ENCODE measurements at regions not wholly inside any gene's neighbourhood (a gene's known extent, or its start where the extent isn't known, plus 50 kb on each side); places are given as distances from the start of the nearest gene placed in this dataset.

DNA sequence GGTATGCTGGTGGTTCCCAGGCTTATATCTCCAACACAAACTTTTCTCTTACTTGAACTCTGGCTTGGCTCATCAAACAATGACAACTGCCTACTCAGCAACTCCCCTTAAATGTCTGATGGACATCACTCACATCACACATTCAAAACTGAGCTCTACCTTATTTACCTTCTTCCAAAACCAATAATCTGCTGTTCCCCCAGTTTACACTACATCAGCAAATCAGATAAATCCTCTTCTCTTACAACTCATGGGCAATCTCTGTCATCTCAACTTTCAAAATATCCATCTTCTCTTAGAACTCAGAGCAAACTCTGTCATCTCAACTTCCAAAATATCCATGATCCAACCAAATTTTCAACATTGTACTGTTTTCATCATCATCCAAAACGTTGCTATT lies 2347.9 kb upstream of the ACO1 start:
- Histone ChIP-seq H3K18ac (ENCODE audit: low read depth, low read length) (no peak overlapping the region), H3K4me3 (ENCODE audit: insufficient read depth, low read depth, low read length) (no peak overlapping the region), H3K27ac (ENCODE audit: insufficient read depth, low read length) (no peak overlapping the region), H2AFZ (replicated peaks; ENCODE audit: low read length, poor library complexity) (no peak overlapping the region), H4K5ac (ENCODE audit: low read depth, low read length) (no peak overlapping the region), H3K56ac (ENCODE audit: extremely low read depth, insufficient read depth, low read length) (no peak overlapping the region), H2BK20ac (ENCODE audit: low read depth, low read length) (no peak overlapping the region), H3K23ac (ENCODE audit: low read depth, low read length) (no peak overlapping the region), H3K4ac (ENCODE audit: low read depth, low read length) (no peak overlapping the region), H3K9me3 (ENCODE audit: control insufficient read depth, insufficient read depth, low read length) (no peaks in the 10 kb centered on the region; the same call in 1 of the 2 replicates), H3K79me1 (ENCODE audit: low read depth in 1 of 2, low read length in 2 of 2) (no peaks in the 10 kb centered on the region), H3K27me3 (ENCODE audit: control insufficient read depth, insufficient read depth, low read length) (no peaks in the 10 kb centered on the region), H3K4me2 (ENCODE audit: low read depth, low read length) (no peak overlapping the region), H4K91ac (ENCODE audit: insufficient read depth, low read depth, low read length) (no peak overlapping the region), H2AK5ac (ENCODE audit: low read depth, low read length) (no peak overlapping the region), H2BK120ac (ENCODE audit: low read depth, low read length) (no peak overlapping the region), H3K9me1 (ENCODE audit: insufficient read depth, low read length) (no peaks in the 10 kb centered on the region), H2AK9ac (replicated peaks; ENCODE audit: low read depth, low read length, poor library complexity) (no peak overlapping the region), H4K8ac (ENCODE audit: low read depth in 2 of 2, low read length in 2 of 2) (no peak overlapping the region), H3K36me3 (ENCODE audit: control insufficient read depth, insufficient read depth, low read length) (no peaks in the 10 kb centered on the region), H3K14ac (replicated peaks; ENCODE audit: low read depth, low read length) (no peak overlapping the region), H3K9ac (ENCODE audit: low read depth, low read length) (no peak overlapping the region), H2BK15ac (ENCODE audit: low read depth, low read length) (no peak overlapping the region), H3K4me1 (ENCODE audit: control insufficient read depth, insufficient read depth, low read length) (no peaks in the 10 kb centered on the region), H2BK5ac (ENCODE audit: low read depth, low read length, poor library complexity, severe bottlenecking) (no peak overlapping the region), H4K20me1 (ENCODE audit: insufficient read depth, low read length) (no peaks in the 10 kb centered on the region)
- in situ Hi-C loops (cut with MboI; ENCODE audit: low sequenced_read_pairs) (no loop called here), dilution Hi-C loops (cut with HindIII; ENCODE audit: low sequenced_read_pairs, unreplicated experiment) (no loop called here), intact Hi-C loops (cut with micrococcal nuclease) (no loop called here)
- CTCF ChIA-PET = no interaction called here
- TF ChIP-seq FOS (IDR thresholded peaks at IDR 0.05; ENCODE audit: low read depth, low read length) = no peak
- TF ChIP-seq BHLHE40 (IDR thresholded peaks at IDR 0.05; ENCODE audit: low read depth, low read length) = no peak
- no peak for TF ChIP-seq RFX5 (IDR thresholded peaks at IDR 0.05; ENCODE audit: low read depth, low read length)
- TF ChIP-seq, protein P1, sequence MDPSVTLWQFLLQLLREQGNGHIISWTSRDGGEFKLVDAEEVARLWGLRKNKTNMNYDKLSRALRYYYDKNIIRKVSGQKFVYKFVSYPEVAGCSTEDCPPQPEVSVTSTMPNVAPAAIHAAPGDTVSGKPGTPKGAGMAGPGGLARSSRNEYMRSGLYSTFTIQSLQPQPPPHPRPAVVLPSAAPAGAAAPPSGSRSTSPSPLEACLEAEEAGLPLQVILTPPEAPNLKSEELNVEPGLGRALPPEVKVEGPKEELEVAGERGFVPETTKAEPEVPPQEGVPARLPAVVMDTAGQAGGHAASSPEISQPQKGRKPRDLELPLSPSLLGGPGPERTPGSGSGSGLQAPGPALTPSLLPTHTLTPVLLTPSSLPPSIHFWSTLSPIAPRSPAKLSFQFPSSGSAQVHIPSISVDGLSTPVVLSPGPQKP (IDR thresholded peaks at IDR 0.05; ENCODE audit: borderline replicate concordance, low read depth, low read length) = no peak
- TF ChIP-seq MAZ (IDR thresholded peaks at IDR 0.05; ENCODE audit: borderline replicate concordance, low read depth, low read length) = no peak
- no peak for TF ChIP-seq SMC3 (IDR thresholded peaks at IDR 0.05; ENCODE audit: low read depth, low read length)
- no peak for TF ChIP-seq CEBPB (IDR thresholded peaks at IDR 0.05; ENCODE audit: low read depth, low read length)
- TF ChIP-seq, protein P2, sequence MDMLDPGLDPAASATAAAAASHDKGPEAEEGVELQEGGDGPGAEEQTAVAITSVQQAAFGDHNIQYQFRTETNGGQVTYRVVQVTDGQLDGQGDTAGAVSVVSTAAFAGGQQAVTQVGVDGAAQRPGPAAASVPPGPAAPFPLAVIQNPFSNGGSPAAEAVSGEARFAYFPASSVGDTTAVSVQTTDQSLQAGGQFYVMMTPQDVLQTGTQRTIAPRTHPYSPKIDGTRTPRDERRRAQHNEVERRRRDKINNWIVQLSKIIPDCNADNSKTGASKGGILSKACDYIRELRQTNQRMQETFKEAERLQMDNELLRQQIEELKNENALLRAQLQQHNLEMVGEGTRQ (IDR thresholded peaks at IDR 0.05; ENCODE audit: low read depth, low read length) = no peak
- POLR2A ChIA-PET (ENCODE audit: unreplicated experiment) = no interaction called here
- ATAC-seq (ENCODE audit: low read depth) (no peak), DNase-seq (no peak)
- WGBS, 2 experiments (ENCODE audit: extremely low coverage in 2 of 2, insufficient read length in 1 of 2) = no CpG with 5 or more reads among the region's 1 CpG
- no TSS peak for BruUV-seq (replicated peaks)
